VCaP (cell line): ENCODE measurements at regions not wholly inside any gene's neighbourhood (a gene's known extent, or its start where the extent isn't known, plus 50 kb on each side); places are given as distances from the start of the nearest gene placed in this dataset.

Experiments
- H3K27ac ChIP-seq: fragments of 450-650 bp; 2 replicates; pipeline ENCODE4 v1.5.1; 2017
- TF ChIP-seq, protein P1 (sequence below): fragments of 450-650 bp; conservative IDR thresholded peaks from 2 replicates; pipeline ENCODE4 v1.5.1; 2017; ENCODE audit warnings: mild to moderate bottlenecking, moderate library complexity

DNA sequence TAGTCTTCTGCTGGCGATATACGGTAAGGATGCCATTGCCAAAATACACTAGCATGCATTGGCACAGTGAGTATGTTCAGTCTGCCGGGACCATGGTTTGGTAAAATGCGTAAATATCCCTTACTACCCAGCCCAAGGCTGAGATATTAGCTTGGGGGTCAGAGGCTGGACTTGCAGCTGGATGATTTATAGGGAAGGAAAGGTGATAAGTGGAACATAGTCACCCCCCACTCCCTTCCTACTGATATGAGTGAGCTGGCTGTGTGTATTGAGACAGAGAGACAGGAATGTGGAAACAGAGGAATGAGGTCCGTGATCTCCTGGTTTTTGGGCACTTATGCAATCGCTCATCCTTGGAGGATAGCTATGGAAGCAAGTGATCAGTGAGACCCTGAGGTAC lies 642.8 kb downstream of the KCNT2 start:
- no peak overlapping the region for H3K27ac ChIP-seq
- TF ChIP-seq, protein P1, sequence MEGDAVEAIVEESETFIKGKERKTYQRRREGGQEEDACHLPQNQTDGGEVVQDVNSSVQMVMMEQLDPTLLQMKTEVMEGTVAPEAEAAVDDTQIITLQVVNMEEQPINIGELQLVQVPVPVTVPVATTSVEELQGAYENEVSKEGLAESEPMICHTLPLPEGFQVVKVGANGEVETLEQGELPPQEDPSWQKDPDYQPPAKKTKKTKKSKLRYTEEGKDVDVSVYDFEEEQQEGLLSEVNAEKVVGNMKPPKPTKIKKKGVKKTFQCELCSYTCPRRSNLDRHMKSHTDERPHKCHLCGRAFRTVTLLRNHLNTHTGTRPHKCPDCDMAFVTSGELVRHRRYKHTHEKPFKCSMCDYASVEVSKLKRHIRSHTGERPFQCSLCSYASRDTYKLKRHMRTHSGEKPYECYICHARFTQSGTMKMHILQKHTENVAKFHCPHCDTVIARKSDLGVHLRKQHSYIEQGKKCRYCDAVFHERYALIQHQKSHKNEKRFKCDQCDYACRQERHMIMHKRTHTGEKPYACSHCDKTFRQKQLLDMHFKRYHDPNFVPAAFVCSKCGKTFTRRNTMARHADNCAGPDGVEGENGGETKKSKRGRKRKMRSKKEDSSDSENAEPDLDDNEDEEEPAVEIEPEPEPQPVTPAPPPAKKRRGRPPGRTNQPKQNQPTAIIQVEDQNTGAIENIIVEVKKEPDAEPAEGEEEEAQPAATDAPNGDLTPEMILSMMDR, result no peak

DNA sequence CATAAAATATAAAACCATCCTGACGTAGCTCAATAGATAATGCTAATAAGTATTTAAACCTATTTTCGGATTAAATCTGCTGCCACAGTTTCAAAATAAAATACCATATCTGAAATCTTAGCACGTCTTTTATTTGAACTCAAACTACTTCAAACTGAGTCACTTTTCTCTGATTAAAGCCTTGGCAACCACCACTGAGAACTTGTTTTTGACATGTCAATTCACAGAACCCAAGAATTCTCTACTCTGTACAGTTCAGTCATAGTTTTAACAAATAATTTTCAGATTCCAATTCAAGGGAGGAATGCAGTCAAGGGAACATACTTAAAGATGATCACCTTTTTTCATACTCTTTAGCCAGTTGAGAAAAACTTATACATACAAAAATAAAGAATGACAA lies 643.2 kb downstream of the KCNT2 start:
- no peak overlapping the region for H3K27ac ChIP-seq
- TF ChIP-seq, protein P1, result no peak

DNA sequence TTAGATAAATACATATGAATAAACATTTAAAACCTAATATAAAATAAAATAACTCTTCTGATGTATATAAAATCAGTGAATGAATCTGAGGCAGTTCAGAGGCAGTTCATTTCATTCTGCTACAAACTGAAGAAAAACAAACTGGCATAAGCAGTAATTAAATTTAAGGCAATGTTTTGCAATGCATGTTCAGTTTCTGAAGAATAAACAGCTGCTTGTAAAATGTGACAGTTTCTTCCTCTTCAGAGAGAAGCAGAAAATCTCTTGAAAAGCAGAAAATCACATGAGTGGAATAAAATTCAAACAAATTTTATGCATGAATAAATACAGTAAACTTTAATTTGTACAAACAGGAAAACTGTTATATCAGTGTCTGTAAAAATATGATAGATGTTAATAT lies 643.7 kb downstream of the KCNT2 start:
- no peak overlapping the region for H3K27ac ChIP-seq
- TF ChIP-seq, protein P1, result no peak

DNA sequence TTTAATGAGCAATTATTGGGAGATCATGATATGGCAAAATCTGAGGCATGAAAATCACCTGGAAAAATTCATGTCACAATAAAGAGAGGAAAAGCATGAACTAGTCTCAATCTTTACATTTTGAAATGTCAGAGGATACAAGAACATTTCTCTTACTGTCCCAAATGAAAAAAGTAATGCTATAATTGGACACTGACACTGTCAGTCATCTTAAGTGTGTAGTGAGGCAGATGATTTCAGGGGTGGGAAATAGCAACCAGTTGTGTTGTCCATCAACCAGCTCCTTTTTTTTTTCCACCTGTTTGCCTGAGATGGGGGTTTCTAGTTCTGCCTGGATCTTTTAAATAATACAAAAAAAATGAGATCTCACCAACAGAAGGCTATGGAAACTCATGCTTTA lies 646.2 kb downstream of the KCNT2 start:
- TF ChIP-seq, protein P1, result no peak
- H3K27ac ChIP-seq, result no peak overlapping the region

DNA sequence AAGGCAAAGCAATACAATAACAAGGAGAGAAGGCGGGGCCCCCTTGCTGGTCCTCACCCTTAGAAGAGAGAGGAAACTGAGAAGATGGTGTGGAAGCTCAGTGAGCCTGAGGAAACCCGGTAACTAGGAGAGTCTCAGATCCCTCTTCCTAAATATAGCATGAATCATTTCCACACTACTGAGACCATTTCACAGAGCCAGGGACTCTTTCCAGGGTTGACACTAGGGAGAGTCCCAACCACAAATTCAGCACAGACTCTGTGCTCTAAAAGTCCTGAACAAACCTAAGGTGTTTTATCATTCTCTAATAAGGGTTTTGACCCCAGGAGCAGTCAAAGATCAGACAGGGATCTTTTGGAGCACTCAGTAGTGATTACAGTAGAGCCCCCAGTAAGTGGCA lies 647.7 kb downstream of the KCNT2 start:
- TF ChIP-seq, protein P1, result no peak
- H3K27ac ChIP-seq, result no peak overlapping the region

DNA sequence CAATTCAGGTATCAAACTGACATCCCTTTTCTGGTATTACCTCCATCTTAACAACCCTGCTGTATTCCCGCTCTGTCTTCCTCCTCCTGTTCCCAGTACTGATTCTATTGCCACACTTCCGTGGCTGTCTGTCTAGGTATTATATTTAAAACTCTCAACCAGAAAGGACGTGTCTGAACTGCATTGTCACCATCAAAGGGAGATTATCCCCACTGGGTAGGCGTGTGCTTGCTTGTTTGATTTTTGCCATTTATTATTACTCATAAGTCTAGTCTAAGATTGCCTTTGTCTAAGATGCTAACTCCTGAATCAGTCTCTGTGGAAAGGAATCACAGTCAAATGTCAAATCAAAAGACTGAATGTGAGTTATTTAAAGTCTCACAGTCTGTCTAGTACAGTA lies 650.1 kb downstream of the KCNT2 start:
- H3K27ac ChIP-seq, result no peak overlapping the region

DNA sequence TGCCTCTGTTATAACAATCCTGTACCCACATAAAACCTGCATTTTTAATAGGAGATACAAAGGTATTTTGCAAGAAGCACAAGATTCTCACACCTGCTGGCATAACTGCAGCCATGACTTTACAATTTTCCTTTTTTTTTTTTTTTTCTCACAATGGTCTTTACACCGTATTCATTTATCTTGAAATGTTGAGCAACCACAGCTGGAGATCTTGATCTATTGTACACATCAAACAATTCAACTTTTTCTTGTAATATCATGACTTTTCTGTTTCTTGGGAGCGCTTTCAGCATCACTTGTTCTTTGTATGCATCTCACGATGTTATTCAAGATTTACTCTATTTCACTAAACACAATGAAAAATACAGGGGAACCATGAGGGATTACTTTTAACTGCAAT lies 651.4 kb downstream of the KCNT2 start:
- TF ChIP-seq, protein P1, result no peak
- H3K27ac ChIP-seq, result no peak overlapping the region

More for the DNA sequence above, 650.1 kb downstream of the KCNT2 start:
- TF ChIP-seq, protein P1, result no peak

DNA sequence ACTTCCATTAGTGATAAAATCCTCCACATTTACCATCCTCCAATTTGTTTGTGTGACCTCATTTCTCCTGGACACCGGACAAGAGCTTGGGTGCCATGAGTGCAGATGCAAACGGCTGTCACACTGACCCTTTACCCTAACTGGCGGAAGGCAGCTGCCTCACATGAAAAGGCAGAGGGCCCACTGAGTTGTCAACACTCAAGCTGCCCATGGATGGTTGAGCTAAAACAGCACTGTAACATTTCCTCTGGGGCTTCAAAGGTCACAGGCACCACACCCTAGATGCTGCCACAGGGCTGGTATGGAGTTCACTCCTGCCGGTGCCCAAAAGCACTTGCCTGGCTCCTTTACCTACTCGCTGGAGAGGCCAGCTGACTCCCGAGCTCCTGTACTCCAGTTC lies 653.4 kb downstream of the KCNT2 start:
- TF ChIP-seq, protein P1, result no peak
- H3K27ac ChIP-seq, result no peak overlapping the region
